ENCODE measurements at regions not wholly inside any gene's neighbourhood (a gene's known extent, or its start where the extent isn't known, plus 50 kb on each side); places are given as distances from the start of the nearest gene placed in this dataset.

- H3K4me3 ChIP-seq (ENCODE audit: low read depth, low read length): no peak overlapping the region
- TF ChIP-seq, protein P1, sequence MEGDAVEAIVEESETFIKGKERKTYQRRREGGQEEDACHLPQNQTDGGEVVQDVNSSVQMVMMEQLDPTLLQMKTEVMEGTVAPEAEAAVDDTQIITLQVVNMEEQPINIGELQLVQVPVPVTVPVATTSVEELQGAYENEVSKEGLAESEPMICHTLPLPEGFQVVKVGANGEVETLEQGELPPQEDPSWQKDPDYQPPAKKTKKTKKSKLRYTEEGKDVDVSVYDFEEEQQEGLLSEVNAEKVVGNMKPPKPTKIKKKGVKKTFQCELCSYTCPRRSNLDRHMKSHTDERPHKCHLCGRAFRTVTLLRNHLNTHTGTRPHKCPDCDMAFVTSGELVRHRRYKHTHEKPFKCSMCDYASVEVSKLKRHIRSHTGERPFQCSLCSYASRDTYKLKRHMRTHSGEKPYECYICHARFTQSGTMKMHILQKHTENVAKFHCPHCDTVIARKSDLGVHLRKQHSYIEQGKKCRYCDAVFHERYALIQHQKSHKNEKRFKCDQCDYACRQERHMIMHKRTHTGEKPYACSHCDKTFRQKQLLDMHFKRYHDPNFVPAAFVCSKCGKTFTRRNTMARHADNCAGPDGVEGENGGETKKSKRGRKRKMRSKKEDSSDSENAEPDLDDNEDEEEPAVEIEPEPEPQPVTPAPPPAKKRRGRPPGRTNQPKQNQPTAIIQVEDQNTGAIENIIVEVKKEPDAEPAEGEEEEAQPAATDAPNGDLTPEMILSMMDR (IDR thresholded peaks at IDR 0.05; ENCODE audit: insufficient read depth, low read depth, low read length): no peak
- DNase-seq (ENCODE audit: low read depth): no peak
Observed at GRCh38 chr16:9328411-9328810, 237.0 kb downstream of the HAPSTR1 start.

- TF ChIP-seq, protein P1 (IDR thresholded peaks at IDR 0.05; ENCODE audit: insufficient read depth, low read depth, low read length): no peak
- no peak for DNase-seq (ENCODE audit: low read depth)
- no peak overlapping the region for H3K4me3 ChIP-seq (ENCODE audit: low read depth, low read length)
Observed at GRCh38 chr16:9330095-9330494, 238.7 kb downstream of the HAPSTR1 start.

DNA sequence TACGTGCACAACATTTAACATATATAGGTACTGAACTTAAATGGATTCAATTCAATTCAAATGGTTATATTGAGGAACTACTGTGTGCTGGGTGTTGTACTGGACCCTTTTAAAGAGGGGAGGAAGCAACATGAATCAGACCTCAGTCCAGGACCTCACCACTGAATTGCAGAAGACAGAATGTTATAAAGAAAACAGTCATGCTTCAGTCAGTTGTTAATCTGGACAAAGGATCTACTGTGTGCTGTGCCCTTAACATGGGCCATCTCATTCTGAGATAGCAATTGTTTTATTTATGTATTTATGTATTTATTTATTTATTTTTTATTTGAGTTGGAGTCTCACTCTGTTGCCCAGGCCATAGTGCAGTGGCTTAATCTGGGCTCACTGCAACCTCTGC is 240.1 kb downstream of the HAPSTR1 start:
- TF ChIP-seq, protein P1 (IDR thresholded peaks at IDR 0.05; ENCODE audit: insufficient read depth, low read depth, low read length): no peak

DNA sequence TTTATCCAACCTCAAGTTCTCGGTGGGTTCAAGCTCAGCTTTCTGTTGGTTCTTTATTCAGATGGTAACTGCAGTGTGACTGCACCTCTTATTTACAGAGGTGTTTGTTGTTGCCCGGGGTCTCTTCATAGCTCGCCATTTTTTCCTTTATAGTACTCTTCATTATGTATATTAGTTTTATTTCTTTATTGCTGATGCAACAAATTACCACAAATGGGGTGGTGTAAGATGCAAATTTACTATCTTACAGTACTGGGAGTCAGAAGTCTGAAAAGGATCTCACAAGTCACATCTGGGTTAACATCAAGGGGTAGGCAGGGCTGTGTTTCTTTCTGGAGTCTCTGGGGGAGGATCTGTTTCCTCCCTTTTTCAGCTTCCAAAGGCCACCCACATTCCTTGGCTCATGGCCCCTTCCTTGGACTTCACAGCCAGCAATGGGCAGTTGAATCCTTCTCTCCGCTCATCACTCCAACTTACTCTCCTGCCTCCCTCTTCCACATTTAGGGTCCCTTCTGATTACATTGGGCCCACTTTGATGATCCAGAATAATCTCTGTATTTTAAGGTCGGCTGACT is 241.2 kb downstream of the HAPSTR1 start:
- TF ChIP-seq, protein P1 (IDR thresholded peaks at IDR 0.05; ENCODE audit: insufficient read depth, low read depth, low read length): no peak
- no peak for DNase-seq (ENCODE audit: low read depth)
- H3K4me3 ChIP-seq (ENCODE audit: low read depth, low read length): no peak overlapping the region

More for the DNA sequence above, 240.1 kb downstream of the HAPSTR1 start:
- no peak for DNase-seq (ENCODE audit: low read depth)
- H3K4me3 ChIP-seq (ENCODE audit: low read depth, low read length): no peak overlapping the region

DNA sequence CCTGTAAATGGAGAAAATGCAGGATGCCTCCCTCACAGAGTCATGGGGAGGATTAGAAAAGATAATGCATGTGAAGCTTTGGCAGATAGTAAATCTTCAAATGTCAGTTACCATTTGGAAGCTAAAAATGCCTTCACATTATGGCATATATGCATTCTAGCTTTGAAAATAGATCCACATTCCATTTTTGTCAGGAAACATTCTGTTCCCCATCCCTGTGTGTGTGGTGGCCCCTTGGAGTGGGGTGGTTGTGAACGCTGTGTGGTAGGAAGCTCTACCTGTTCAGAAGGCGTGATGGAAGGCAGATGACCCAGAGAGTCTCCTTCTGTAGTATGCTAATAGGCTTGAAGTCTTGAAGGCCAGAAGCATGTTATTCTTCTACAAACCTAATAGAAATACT is 242.0 kb downstream of the HAPSTR1 start:
- H3K4me3 ChIP-seq (ENCODE audit: low read depth, low read length): no peak overlapping the region
- DNase-seq (ENCODE audit: low read depth): no peak
- TF ChIP-seq, protein P1 (IDR thresholded peaks at IDR 0.05; ENCODE audit: insufficient read depth, low read depth, low read length): no peak

GRCh38 chr16:9334103-9334502 is 242.7 kb downstream of the HAPSTR1 start:
- no peak overlapping the region for H3K4me3 ChIP-seq (ENCODE audit: low read depth, low read length)
- no peak for DNase-seq (ENCODE audit: low read depth)

More at GRCh38 chr16:9334103-9334502, 242.7 kb downstream of the HAPSTR1 start:
- TF ChIP-seq, protein P1 (IDR thresholded peaks at IDR 0.05; ENCODE audit: insufficient read depth, low read depth, low read length): no peak

Data from fibroblast of villous mesenchyme (primary cell).